Endothelial cell of umbilical vein (primary cell): ENCODE measurements at regions not wholly inside any gene's neighbourhood (a gene's known extent, or its start where the extent isn't known, plus 50 kb on each side); places are given as distances from the start of the nearest gene placed in this dataset.

Source experiments
- BruUV-seq: library from RNA; stranded (reverse); fragments of 400-500 nt; replicated peaks from 2 replicates; lab custom pipeline; 2021; lab: Mats Ljungman, UMichigan
- CTCF ChIA-PET: fragments of 300-600, 350-600 bp; sonication (Branson Sonifier 250); formaldehyde crosslinking; loops from one replicate; lab custom pipeline; 2021; ENCODE audit warnings: antibody characterized with exemption, inconsistent platforms; lab: Charles Lee
- POLR2A ChIA-PET: fragments of 300-600, 350-600 bp; sonication (Branson Sonifier 250); formaldehyde crosslinking; loops from one replicate; lab custom pipeline; 2021; ENCODE audit warnings: antibody characterized with exemption, inconsistent platforms; lab: Charles Lee
- DNase-seq: peaks from one replicate; pipeline ENCODE4 v3.0.0-alpha.2; 2011; ENCODE audit warnings: low read depth, low spot score
- FAIRE-seq: peaks from 2 replicates; lab custom pipeline; 2011; peaks lifted over from hg19 to GRCh38; lab: Jason Lieb, UNC
- H2AFZ ChIP-seq: 2 replicates; pipeline ENCODE4 v1.6.0; 2012; ENCODE audit warnings: low read depth, low read length, control low read depth, inconsistent platforms
- H3K27ac ChIP-seq: 2 replicates; pipeline ENCODE4 v1.5.1; 2011; ENCODE audit warnings: low read depth, mild to moderate bottlenecking, control low read depth, low read length, moderate library complexity; ENCODE audit not compliant: insufficient read depth
- H3K27me3 ChIP-seq, 2 experiments: 2 replicates each; pipeline versions ENCODE4 v1.6.0 to v1.6.1; 2011; ENCODE audit warnings: low read length in 2 of 2, mixed read lengths in 1 of 2; ENCODE audit not compliant: control insufficient read depth in 2 of 2, insufficient read depth in 2 of 2
- H3K36me3 ChIP-seq, 2 experiments: 2 replicates in 1 of 2; 3 replicates in 1 of 2; pipeline ENCODE4 v1.5.1; 2011; ENCODE audit warnings: low read length in 2 of 2, mild to moderate bottlenecking in 1 of 2, moderate library complexity in 1 of 2; ENCODE audit not compliant: control insufficient read depth in 2 of 2, insufficient read depth in 2 of 2; ENCODE audit errors: extremely low read depth in 1 of 2
- H3K4me1 ChIP-seq: 3 replicates; pipeline ENCODE4 v1.5.1; 2011; ENCODE audit warnings: mild to moderate bottlenecking, low read length; ENCODE audit not compliant: control insufficient read depth, insufficient read depth; ENCODE audit errors: extremely low read depth
- H3K4me2 ChIP-seq: 2 replicates; pipeline ENCODE4 v1.6.1; 2011; ENCODE audit warnings: low read length, control low read depth, mixed read lengths; ENCODE audit not compliant: insufficient read depth
- H3K4me3 ChIP-seq, 3 experiments: fragments of 200-600 bp in 1 of 3; sonication (generic), shearing (Covaris generic) in 1 of 3; replicated peaks in 1 of 3; 2 replicates each; pipeline ENCODE4 v1.5.1; 2011 to 2016; ENCODE audit warnings: control low read depth in 3 of 3, low read length in 3 of 3, mild to moderate bottlenecking in 2 of 3, inconsistent platforms in 1 of 3, low read depth in 1 of 3, moderate library complexity in 1 of 3; ENCODE audit not compliant: insufficient read depth in 1 of 3
- H3K79me2 ChIP-seq: 2 replicates; pipeline ENCODE4 v1.6.0; 2012; ENCODE audit warnings: low read length, inconsistent platforms; ENCODE audit not compliant: control insufficient read depth, insufficient read depth
- H3K9ac ChIP-seq: replicated peaks from 2 replicates; pipeline ENCODE3; 2011; ENCODE audit warnings: low read length, control low read depth; ENCODE audit not compliant: insufficient read depth; ENCODE audit errors: extremely low read depth
- H3K9me1 ChIP-seq: replicated peaks from 3 replicates; pipeline ENCODE4 v1.6.0; 2011; ENCODE audit warnings: mild to moderate bottlenecking, low read length; ENCODE audit not compliant: control insufficient read depth, insufficient read depth; ENCODE audit errors: extremely low read depth
- H3K9me3 ChIP-seq: replicated peaks from 2 replicates; pipeline ENCODE4 v1.5.1; 2012; ENCODE audit warnings: low read length, inconsistent platforms; ENCODE audit not compliant: control insufficient read depth, insufficient read depth
- H4K20me1 ChIP-seq: replicated peaks from 2 replicates; pipeline ENCODE3; 2011; ENCODE audit warnings: mild to moderate bottlenecking, low read length; ENCODE audit not compliant: control insufficient read depth, insufficient read depth; ENCODE audit errors: extremely low read depth
- CTCF ChIP-seq, 2 donors: IDR thresholded peaks; 1 replicate in 1 of 2; 2 replicates in 1 of 2; pipeline ENCODE4 v1.5.1; 2011; ENCODE audit warnings: low read length in 2 of 2, mild to moderate bottlenecking in 2 of 2, moderate library complexity in 2 of 2, control low read depth in 1 of 2, inconsistent platforms in 1 of 2, low read depth in 1 of 2; ENCODE audit not compliant: insufficient read depth in 1 of 2; ENCODE audit errors: extremely low read depth in 1 of 2
- EZH2 ChIP-seq: IDR thresholded peaks from 2 replicates; pipeline ENCODE4 v1.6.1; 2012; ENCODE audit warnings: borderline replicate concordance, low read depth, mild to moderate bottlenecking, moderate library complexity, low read length, inconsistent platforms; ENCODE audit not compliant: severe bottlenecking
- FOS ChIP-seq: IDR thresholded peaks from 2 replicates; pipeline ENCODE4 v1.6.1; 2011; ENCODE audit warnings: mild to moderate bottlenecking, low read length, moderate library complexity, borderline replicate concordance; ENCODE audit not compliant: insufficient read depth
- GATA2 ChIP-seq: IDR thresholded peaks from 2 replicates; pipeline ENCODE4 v1.7.0; 2011; ENCODE audit warnings: low read depth, mild to moderate bottlenecking, moderate library complexity, mixed read lengths, low read length; ENCODE audit not compliant: insufficient read length, insufficient read depth
- JUN ChIP-seq: IDR thresholded peaks from 2 replicates; pipeline ENCODE4 v1.6.1; 2011; ENCODE audit warnings: borderline replicate concordance, low read depth; ENCODE audit not compliant: insufficient read length, insufficient read depth
- MAX ChIP-seq: IDR thresholded peaks from 2 replicates; pipeline ENCODE4 v1.6.1; 2011; ENCODE audit not compliant: insufficient read depth, insufficient read length
- MYC ChIP-seq: IDR thresholded peaks from one replicate; pipeline ENCODE4 v1.6.1; 2011; ENCODE audit warnings: mild to moderate bottlenecking, low read depth, low read length
- POLR2A ChIP-seq: IDR thresholded peaks from 2 replicates; pipeline ENCODE4 v1.6.1; 2012; ENCODE audit warnings: low read depth, mild to moderate bottlenecking, control low read depth, low read length
- POLR2AphosphoS5 ChIP-seq: IDR thresholded peaks from 2 replicates; pipeline ENCODE4 v1.6.1; 2012; ENCODE audit warnings: low read depth, mild to moderate bottlenecking, control low read depth, low read length, moderate library complexity; ENCODE audit not compliant: insufficient read depth
- dilution Hi-C: fragments of 300-500 bp; cut with MboI; formaldehyde crosslinking; loops from one replicate; pipeline ENCODE4 v1.15.0; 2019; ENCODE audit warnings: low sequenced_read_pairs; ENCODE audit not compliant: extremely low pct_ligation_motif_present
- intact Hi-C: fragments of 100-400 bp; cut with micrococcal nuclease; formaldehyde crosslinking; loops from one replicate; pipeline ENCODE4 v1.10.0; 2022

GRCh38 chr2:236653863-236654262, 84.2 kb downstream of the ACKR3 start:
- POLR2A ChIA-PET, result no interaction called here
- no peaks in the 10 kb centered on the region for H3K9me3 ChIP-seq
- no peaks in the 10 kb centered on the region for H3K9me1 ChIP-seq
- H4K20me1 ChIP-seq, result no peaks in the 10 kb centered on the region
- H2AFZ ChIP-seq, result no peak overlapping the region
- dilution Hi-C loops (no loop called here), intact Hi-C loops (no loop called here)
- H3K27me3 ChIP-seq, result no peaks in the 10 kb centered on the region
- no peak for DNase-seq
- BruUV-seq, result no TSS peak
- H3K9ac ChIP-seq, result no peak overlapping the region
- TF ChIP-seq JUN, result no peak
- no peak for TF ChIP-seq GATA2
- no peak for TF ChIP-seq MYC
- no peak for TF ChIP-seq POLR2A
- TF ChIP-seq MAX, result no peak
- TF ChIP-seq EZH2, result no peak
- TF ChIP-seq POLR2AphosphoS5, result no peak
- TF ChIP-seq FOS, result no peak
- no peak for TF ChIP-seq CTCF (IDR thresholded peaks at IDR 0.05; ENCODE audit: extremely low read depth in 1 of 2, insufficient read depth in 1 of 2, low read depth in 1 of 2, low read length in 2 of 2)
- CTCF ChIA-PET, result no interaction called here
- no peak overlapping the region for H3K4me3 ChIP-seq
- FAIRE-seq, result no peak
- no peaks in the 10 kb centered on the region for H3K36me3 ChIP-seq
- no peak overlapping the region for H3K27ac ChIP-seq
- H3K4me2 ChIP-seq, result no peak overlapping the region
- no peaks in the 10 kb centered on the region for H3K79me2 ChIP-seq
- no peaks in the 10 kb centered on the region for H3K4me1 ChIP-seq
